Neutrophil (primary cell): ENCODE measurements at regions not wholly inside any gene's neighbourhood (a gene's known extent, or its start where the extent isn't known, plus 50 kb on each side); places are given as distances from the start of the nearest gene placed in this dataset.

Experiments used
- H3K27ac ChIP-seq: fragments of 200-600 bp; sonication (generic); 2 replicates; pipeline ENCODE4 v1.5.1; 2016; ENCODE audit warnings: mild to moderate bottlenecking, moderate library complexity
- H3K27me3 ChIP-seq: fragments of 200-600 bp; sonication (generic); 2 replicates; pipeline ENCODE4 v1.6.0; 2016; ENCODE audit warnings: mild to moderate bottlenecking
- H3K36me3 ChIP-seq: fragments of 200-600 bp; sonication (generic); 2 replicates; pipeline ENCODE4 v1.5.1; 2017
- H3K4me1 ChIP-seq, 2 experiments: fragments of 200-600 bp in 1 of 2; sonication (generic) in 1 of 2; 1 replicate in 1 of 2; 2 replicates in 1 of 2; pipeline versions ENCODE4 v1.5.1 to v1.6.1; 2013 to 2016; ENCODE audit warnings: low read depth in 1 of 2, low read length in 1 of 2, mild to moderate bottlenecking in 1 of 2, moderate library complexity in 1 of 2; ENCODE audit not compliant: control insufficient read depth in 1 of 2, insufficient read depth in 1 of 2
- H3K4me3 ChIP-seq, 2 experiments: fragments of 200-600 bp in 1 of 2; sonication (generic) in 1 of 2; 1 replicate in 1 of 2; 2 replicates in 1 of 2; pipeline ENCODE4 v1.5.1; 2013 to 2016; ENCODE audit warnings: low read depth in 1 of 2, low read length in 1 of 2, mild to moderate bottlenecking in 1 of 2, moderate library complexity in 1 of 2
- H3K9me3 ChIP-seq: fragments of 200-600 bp; sonication (generic); 2 replicates; pipeline ENCODE4 v1.5.1; 2016
- CTCF ChIP-seq: fragments of 200-600 bp; sonication (generic); IDR thresholded peaks from 2 replicates; pipeline ENCODE4 v1.5.1; 2016; ENCODE audit warnings: antibody characterized with exemption

- Histone ChIP-seq H3K27ac (no peak overlapping the region), H3K4me1 (no peaks in the 10 kb centered on the region), H3K4me3 (no peak overlapping the region), H3K36me3 (no peaks in the 10 kb centered on the region), H3K9me3 (peaks cover 7% of the 10 kb centered on the region), H3K27me3 (no peaks in the 10 kb centered on the region)
- TF ChIP-seq CTCF = no peak
These were observed 408.8 kb downstream of the INSC start for GRCh38 chr11:15523543-15523942.

DNA sequence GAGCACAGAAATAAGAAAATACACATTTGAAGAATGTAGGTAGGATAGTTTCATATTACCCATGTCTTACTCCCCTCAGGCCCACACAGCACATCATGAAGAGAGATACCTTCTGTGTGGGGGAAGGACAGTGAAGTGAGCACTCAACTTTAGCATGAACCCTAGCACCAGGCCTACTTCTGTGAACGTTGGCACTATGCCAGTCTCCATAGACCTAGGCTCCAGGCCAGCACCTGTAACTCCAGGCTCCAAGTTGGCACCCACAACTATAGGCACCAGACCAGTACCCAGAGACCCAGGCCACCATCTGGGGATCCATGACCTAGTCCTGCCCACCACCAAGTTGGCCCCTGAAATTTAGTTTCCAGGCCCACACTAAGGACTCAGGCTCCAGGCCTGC is 410.9 kb downstream of the INSC start:
- H3K4me1 ChIP-seq = no peaks in the 10 kb centered on the region
- H3K36me3 ChIP-seq = no peaks in the 10 kb centered on the region
- peaks cover 7% of the 10 kb centered on the region for H3K9me3 ChIP-seq
- TF ChIP-seq CTCF = no peak
- no peak overlapping the region for H3K27ac ChIP-seq
- H3K4me3 ChIP-seq = no peak overlapping the region
- H3K27me3 ChIP-seq = no peaks in the 10 kb centered on the region

DNA sequence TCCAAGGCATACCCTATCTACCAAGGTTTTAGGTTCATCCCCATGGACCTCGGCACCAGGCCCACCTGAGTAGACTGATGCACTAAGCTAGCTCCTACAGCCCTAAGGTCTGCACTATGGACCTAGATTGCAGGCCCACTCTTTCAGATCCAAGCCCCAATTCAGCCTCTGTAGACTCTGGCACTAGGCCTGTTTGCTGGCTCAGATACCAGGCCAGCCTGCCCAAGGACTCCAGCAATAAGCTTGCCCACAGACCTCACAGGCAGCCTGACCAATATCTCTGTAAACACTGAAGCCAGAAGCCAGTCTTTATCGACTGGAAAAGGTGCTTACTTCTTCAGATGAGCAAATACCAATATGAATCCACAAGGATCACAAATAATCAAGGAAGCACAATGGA is 411.3 kb downstream of the INSC start:
- Histone ChIP-seq H3K27me3 (no peaks in the 10 kb centered on the region), H3K9me3 (peaks cover 7% of the 10 kb centered on the region), H3K27ac (no peak overlapping the region), H3K4me1 (no peaks in the 10 kb centered on the region), H3K36me3 (no peaks in the 10 kb centered on the region), H3K4me3 (no peak overlapping the region)
- TF ChIP-seq CTCF = no peak

GRCh38 chr11:15526859-15527450 is 412.2 kb downstream of the INSC start:
- Histone ChIP-seq H3K36me3 (no peaks in the 10 kb centered on the region), H3K27me3 (no peaks in the 10 kb centered on the region), H3K4me1 (no peaks in the 10 kb centered on the region), H3K27ac (no peak overlapping the region), H3K9me3 (peaks cover 7% of the 10 kb centered on the region), H3K4me3 (no peak overlapping the region)
- TF ChIP-seq CTCF = no peak

DNA sequence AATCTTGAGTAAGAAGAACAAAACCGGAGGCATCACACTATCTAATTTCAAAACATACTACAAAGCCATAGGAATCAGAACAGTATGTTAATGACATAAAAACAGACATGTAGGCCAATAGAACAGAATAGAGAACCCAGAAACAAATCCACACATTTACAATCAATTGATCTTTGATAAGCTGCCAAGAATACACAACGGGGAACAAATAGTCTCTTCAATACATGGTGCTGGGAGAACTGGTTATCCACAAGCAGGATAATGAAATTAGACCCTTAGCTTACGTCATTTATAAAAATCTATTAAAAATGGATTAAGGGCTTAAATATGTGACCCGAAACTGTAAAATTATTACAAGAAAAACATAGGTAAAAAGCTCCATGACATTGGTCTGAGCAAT is 417.7 kb downstream of the INSC start:
- Histone ChIP-seq H3K36me3 (no peaks in the 10 kb centered on the region), H3K27ac (no peak overlapping the region), H3K9me3 (peaks cover under 1% of the 10 kb centered on the region), H3K4me1 (no peaks in the 10 kb centered on the region), H3K27me3 (no peaks in the 10 kb centered on the region), H3K4me3 (no peak overlapping the region)
- no peak for TF ChIP-seq CTCF

DNA sequence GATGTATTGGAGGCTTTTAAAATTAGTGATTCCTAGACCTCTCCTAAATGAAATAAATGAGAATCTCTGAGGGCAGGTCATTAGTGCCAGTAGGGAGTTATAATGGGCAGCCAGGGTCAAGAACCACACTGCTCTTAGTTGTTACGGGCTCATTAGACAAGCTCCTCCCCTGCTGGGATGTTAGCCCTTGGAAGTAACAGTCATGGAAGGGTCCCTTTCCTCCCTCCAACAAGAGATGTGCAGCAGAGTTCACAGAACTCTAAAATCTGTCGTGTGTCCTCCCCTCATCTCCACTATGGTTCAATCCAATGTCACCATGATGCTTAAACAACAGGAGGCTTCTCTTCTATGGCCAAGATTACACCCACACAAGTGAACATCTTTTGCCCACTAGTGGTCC is 419.5 kb downstream of the INSC start:
- Histone ChIP-seq H3K27me3 (no peaks in the 10 kb centered on the region), H3K4me3 (no peak overlapping the region), H3K9me3 (no peaks in the 10 kb centered on the region), H3K36me3 (no peaks in the 10 kb centered on the region), H3K4me1 (no peaks in the 10 kb centered on the region), H3K27ac (no peak overlapping the region)
- no peak for TF ChIP-seq CTCF
